Mesothelial cell of epicardium (in vitro differentiated cells): ENCODE measurements at regions not wholly inside any gene's neighbourhood (a gene's known extent, or its start where the extent isn't known, plus 50 kb on each side); places are given as distances from the start of the nearest gene placed in this dataset.

Experiments used
- DNase-seq, 2 experiments: peaks; one replicate each; pipeline ENCODE4 v3.0.0; 2021; ENCODE audit warnings: low spot score in 2 of 2; ENCODE audit not compliant: unreplicated experiment in 2 of 2
- H3K27ac Mint-ChIP-seq: 2 replicates; pipeline ENCODE4 v1.8.0; 2021; ENCODE audit warnings: mixed read lengths
- H3K27me3 Mint-ChIP-seq: 2 replicates; pipeline ENCODE4 v1.8.0; 2021; ENCODE audit warnings: low read depth, mixed read lengths
- H3K36me3 Mint-ChIP-seq: 2 replicates; pipeline ENCODE4 v1.8.0; 2021; ENCODE audit warnings: mixed read lengths
- H3K4me1 Mint-ChIP-seq: 2 replicates; pipeline ENCODE4 v1.8.0; 2021; ENCODE audit warnings: mixed read lengths
- H3K4me3 Mint-ChIP-seq: 2 replicates; pipeline ENCODE4 v1.8.0; 2021; ENCODE audit warnings: mild to moderate bottlenecking, moderate library complexity, mixed read lengths
- H3K9me3 Mint-ChIP-seq: 2 replicates; pipeline ENCODE4 v1.8.0; 2021; ENCODE audit warnings: mixed read lengths
- TF ChIP-seq, protein P1 (sequence below): fragments of 200-600 bp; sonication (generic); IDR thresholded peaks from one replicate; pipeline ENCODE4 v1.5.0; 2021; ENCODE audit warnings: antibody characterized with exemption; ENCODE audit not compliant: unreplicated experiment

DNA sequence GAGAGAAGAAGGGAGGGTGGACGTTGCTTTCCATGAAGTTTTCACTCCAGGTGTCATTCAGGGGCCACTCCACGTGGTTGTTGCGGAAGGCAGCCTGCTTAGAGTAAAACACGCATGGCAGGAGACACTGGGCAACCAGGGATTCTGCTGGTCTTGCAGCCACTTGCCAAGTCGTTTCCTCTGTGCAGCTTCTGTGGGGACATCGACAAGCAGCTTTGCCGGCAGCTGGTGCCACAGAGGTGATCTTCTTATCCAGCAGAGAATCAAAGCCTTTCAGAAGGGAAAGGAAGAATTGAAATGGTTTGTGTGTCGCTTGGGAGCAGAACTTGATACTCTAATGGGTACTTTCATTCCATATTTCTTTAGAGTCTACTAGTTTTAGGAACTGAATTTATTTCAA is 867.1 kb upstream of the TENM3 start:
- DNase-seq, result no peak
- H3K4me3 Mint-ChIP-seq, result no peak overlapping the region
- H3K27ac Mint-ChIP-seq, result no peak overlapping the region
- no peaks in the 10 kb centered on the region for H3K4me1 Mint-ChIP-seq
- TF ChIP-seq, protein P1, sequence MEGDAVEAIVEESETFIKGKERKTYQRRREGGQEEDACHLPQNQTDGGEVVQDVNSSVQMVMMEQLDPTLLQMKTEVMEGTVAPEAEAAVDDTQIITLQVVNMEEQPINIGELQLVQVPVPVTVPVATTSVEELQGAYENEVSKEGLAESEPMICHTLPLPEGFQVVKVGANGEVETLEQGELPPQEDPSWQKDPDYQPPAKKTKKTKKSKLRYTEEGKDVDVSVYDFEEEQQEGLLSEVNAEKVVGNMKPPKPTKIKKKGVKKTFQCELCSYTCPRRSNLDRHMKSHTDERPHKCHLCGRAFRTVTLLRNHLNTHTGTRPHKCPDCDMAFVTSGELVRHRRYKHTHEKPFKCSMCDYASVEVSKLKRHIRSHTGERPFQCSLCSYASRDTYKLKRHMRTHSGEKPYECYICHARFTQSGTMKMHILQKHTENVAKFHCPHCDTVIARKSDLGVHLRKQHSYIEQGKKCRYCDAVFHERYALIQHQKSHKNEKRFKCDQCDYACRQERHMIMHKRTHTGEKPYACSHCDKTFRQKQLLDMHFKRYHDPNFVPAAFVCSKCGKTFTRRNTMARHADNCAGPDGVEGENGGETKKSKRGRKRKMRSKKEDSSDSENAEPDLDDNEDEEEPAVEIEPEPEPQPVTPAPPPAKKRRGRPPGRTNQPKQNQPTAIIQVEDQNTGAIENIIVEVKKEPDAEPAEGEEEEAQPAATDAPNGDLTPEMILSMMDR, result no peak
- peaks cover 2% of the 10 kb centered on the region for H3K36me3 Mint-ChIP-seq
- peaks cover 10% of the 10 kb centered on the region for H3K9me3 Mint-ChIP-seq
- no peaks in the 10 kb centered on the region for H3K27me3 Mint-ChIP-seq

DNA sequence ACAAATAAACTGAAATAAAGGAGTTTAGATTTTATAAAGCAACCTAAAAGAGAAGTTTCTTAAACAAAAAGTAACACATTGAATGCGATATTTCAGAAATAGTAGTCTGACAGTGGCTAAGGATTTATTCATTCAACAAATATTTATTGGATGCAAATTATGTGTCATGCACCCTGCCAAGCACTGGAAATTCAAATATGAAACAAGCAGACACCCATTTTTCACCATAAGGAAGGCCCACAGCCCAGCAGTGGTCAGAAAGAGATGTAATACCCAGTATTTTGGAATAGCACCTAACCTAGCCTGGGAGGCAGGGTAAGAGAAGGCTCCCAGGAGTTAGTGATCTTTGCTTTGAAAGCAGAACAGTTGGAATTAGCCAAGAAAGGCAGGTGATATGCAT is 855.1 kb upstream of the TENM3 start:
- TF ChIP-seq, protein P1, result no peak
- no peak for DNase-seq
- Mint-ChIP-seq H3K4me3 (no peak overlapping the region), H3K9me3 (no peaks in the 10 kb centered on the region), H3K4me1 (no peaks in the 10 kb centered on the region), H3K27ac (no peak overlapping the region), H3K36me3 (no peaks in the 10 kb centered on the region), H3K27me3 (no peaks in the 10 kb centered on the region)

DNA sequence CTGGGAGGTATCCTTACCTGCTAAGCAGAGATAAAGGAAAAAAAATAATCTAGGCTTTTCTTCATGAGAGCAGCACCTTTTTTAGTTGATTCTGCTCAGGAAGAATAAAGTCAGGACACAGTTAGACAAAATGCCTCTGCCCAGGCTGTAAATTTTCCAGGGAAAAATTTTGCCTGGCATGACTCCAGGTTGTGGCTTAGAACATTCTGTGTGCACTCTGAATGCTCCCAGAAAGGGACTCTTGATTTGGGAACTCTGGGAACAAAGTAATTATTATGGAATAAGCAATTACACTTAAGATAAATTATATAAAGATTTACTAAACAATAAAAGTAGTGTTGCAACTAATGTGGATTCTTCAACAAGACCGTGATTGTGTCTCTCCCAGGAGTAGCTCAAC is 826.2 kb upstream of the TENM3 start:
- Mint-ChIP-seq H3K36me3 (peaks cover 2% of the 10 kb centered on the region), H3K27me3 (no peaks in the 10 kb centered on the region)

DNA sequence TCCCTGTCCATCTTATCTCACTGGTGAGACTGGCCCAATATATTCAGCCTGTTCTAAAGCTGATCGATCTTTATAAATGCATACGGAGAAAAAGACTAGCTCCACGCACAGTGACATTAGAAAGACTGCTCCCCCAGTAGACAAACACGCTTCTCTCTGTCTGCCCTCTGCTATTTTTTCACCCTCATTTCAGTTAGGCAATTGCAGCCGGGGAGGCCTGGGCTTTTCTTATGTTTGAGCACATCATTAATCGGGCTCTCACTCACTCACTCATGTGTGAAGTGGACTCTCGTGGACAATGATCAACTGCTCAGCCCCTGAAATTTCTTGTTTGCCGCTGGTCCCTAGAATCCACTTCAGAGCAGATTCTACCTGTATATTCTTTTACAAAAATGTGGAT is 824.7 kb upstream of the TENM3 start:
- H3K27me3 Mint-ChIP-seq, result no peaks in the 10 kb centered on the region
- H3K4me3 Mint-ChIP-seq, result no peak overlapping the region
- peaks cover 2% of the 10 kb centered on the region for H3K36me3 Mint-ChIP-seq
- peak overlapping the region; percentile 54 for H3K27ac Mint-ChIP-seq
- no peak for DNase-seq
- peaks cover 21% of the 10 kb centered on the region for H3K4me1 Mint-ChIP-seq
- TF ChIP-seq, protein P1, result no peak
- H3K9me3 Mint-ChIP-seq, result peaks cover 3% of the 10 kb centered on the region

More for the DNA sequence above, 826.2 kb upstream of the TENM3 start:
- TF ChIP-seq, protein P1, result no peak
- no peak overlapping the region for H3K4me3 Mint-ChIP-seq
- peaks cover 21% of the 10 kb centered on the region for H3K4me1 Mint-ChIP-seq
- DNase-seq, result no peak
- H3K9me3 Mint-ChIP-seq, result peaks cover 3% of the 10 kb centered on the region
- peak overlapping the region; percentile 57 for H3K27ac Mint-ChIP-seq

DNA sequence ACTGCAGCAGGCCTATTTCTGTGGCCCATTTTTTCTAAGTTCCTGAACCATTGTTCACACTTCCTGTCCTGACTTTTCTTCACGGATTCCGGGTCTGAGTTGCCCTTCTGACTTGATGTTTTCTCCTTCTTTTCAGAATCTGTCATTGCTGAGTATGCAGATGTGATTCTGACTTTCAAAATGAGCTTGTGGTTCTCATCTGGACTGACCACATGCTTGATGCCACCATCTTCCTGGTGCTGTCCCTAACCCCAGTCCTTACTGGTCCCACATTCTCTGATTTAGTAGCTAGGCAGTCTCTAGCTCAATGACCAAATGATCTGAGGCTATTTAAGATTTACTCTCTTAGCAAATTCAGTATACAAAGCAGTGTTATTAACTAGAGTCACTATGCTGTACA is 822.3 kb upstream of the TENM3 start:
- no peak for DNase-seq
- H3K4me3 Mint-ChIP-seq, result no peak overlapping the region
- peaks cover 3% of the 10 kb centered on the region for H3K9me3 Mint-ChIP-seq
- no peaks in the 10 kb centered on the region for H3K27me3 Mint-ChIP-seq
- H3K36me3 Mint-ChIP-seq, result no peaks in the 10 kb centered on the region
- H3K27ac Mint-ChIP-seq, result no peak overlapping the region
- TF ChIP-seq, protein P1, result no peak
- peaks cover 24% of the 10 kb centered on the region for H3K4me1 Mint-ChIP-seq

DNA sequence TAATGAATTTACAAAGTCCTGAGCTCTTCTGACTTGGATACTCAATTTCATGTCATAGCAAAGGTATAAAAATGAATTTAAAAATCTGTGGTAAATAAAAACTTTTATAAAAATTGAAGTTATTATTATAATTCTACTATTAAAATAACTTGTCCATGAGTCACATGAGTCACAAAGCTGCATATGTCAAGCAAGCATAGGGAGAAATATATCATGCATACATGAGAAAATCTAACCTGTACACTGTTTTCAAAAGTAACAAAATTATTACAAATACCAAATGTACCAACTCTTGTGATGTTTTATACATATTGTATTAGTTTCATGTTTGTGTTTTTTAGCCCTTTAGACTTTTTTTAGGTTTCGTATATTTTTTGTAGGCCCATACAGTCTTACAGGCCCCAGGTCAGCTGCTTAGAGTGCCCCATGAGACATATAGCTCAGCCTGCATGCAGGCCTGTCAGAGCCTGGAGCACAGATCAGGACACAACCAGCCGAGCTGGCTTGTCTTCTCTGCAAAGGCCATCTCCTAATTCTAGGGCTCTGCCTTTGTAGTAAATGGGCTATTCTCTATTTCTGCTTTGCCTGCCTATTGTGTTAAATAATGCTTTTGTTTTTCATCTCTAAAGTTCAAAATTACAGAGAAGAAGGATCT is 818.7 kb upstream of the TENM3 start:
- DNase-seq, result no peak
- H3K4me3 Mint-ChIP-seq, result no peak overlapping the region

More for the DNA sequence above, 818.7 kb upstream of the TENM3 start:
- H3K9me3 Mint-ChIP-seq, result peaks cover 3% of the 10 kb centered on the region
- TF ChIP-seq, protein P1, result no peak
- H3K27ac Mint-ChIP-seq, result no peak overlapping the region
- no peaks in the 10 kb centered on the region for H3K27me3 Mint-ChIP-seq
- H3K4me1 Mint-ChIP-seq, result peaks cover 10% of the 10 kb centered on the region
- H3K36me3 Mint-ChIP-seq, result no peaks in the 10 kb centered on the region
